T-cell (primary cell): ENCODE measurements at regions not wholly inside any gene's neighbourhood (a gene's known extent, or its start where the extent isn't known, plus 50 kb on each side); places are given as distances from the start of the nearest gene placed in this dataset.

ENCODE experiments used
- ATAC-seq, 4 experiments: fragments of 200-7000 bp in 3 of 4; fragments of 150-1000 bp in 1 of 4; cut with Tn5 transposase; replicated peaks in 1 of 4; 1 replicate in 3 of 4; 2 replicates in 1 of 4; pipeline ENCODE4 v1.10.0; 2021; ENCODE audit warnings: moderate library complexity in 3 of 4, mild to moderate bottlenecking in 2 of 4, moderate number of reproducible peaks in 1 of 4
- CTCF ChIA-PET, 2 donors: fragments of 300-600 bp; sonication (Branson Sonifier 250); formaldehyde crosslinking; loops; one replicate each; lab custom pipeline; 2022; ENCODE audit warnings: antibody characterized with exemption in 2 of 2; lab: Charles Lee
- POLR2A ChIA-PET, 2 donors: fragments of 300-600 bp; sonication (Branson Sonifier 250); formaldehyde crosslinking; loops; one replicate each; lab custom pipeline; 2022; ENCODE audit warnings: antibody characterized with exemption in 2 of 2; lab: Charles Lee
- DNase-seq, 35 experiments: peaks; one replicate each; pipeline versions ENCODE4 v3.0.0 to v3.0.0-alpha.2; 2013 to 2023
- H3K27ac ChIP-seq: one replicate; pipeline ENCODE4 v1.5.1; 2013; ENCODE audit warnings: low read length
- H3K27me3 ChIP-seq, 2 experiments: replicated peaks in 1 of 2; 1 replicate in 1 of 2; 2 replicates in 1 of 2; pipeline versions ENCODE4 v1.6.1 to v1.7.0; 2013; ENCODE audit warnings: low read length in 1 of 2, mixed read lengths in 1 of 2; ENCODE audit not compliant: control insufficient read depth in 2 of 2, insufficient read depth in 2 of 2; ENCODE audit errors: extremely low read depth in 1 of 2
- H3K36me3 ChIP-seq, 2 donors: 1 replicate in 1 of 2; 2 replicates in 1 of 2; pipeline versions ENCODE4 v1.6.1 to v1.7.0; 2013; ENCODE audit warnings: low read length in 1 of 2; ENCODE audit not compliant: control insufficient read depth in 2 of 2, insufficient read depth in 1 of 2; ENCODE audit errors: extremely low read depth in 1 of 2
- H3K4me1 ChIP-seq, 2 experiments: 1 replicate in 1 of 2; 2 replicates in 1 of 2; pipeline versions ENCODE4 v1.6.1 to v1.7.0; 2013; ENCODE audit warnings: low read length in 2 of 2, mixed read lengths in 1 of 2; ENCODE audit not compliant: insufficient read depth in 2 of 2, control insufficient read depth in 1 of 2; ENCODE audit errors: extremely low read depth in 1 of 2
- H3K4me3 ChIP-seq, 2 donors: 1 replicate in 1 of 2; 2 replicates in 1 of 2; pipeline versions ENCODE4 v1.5.1 to v1.7.0; 2013; ENCODE audit warnings: mild to moderate bottlenecking in 2 of 2, low read length in 1 of 2, moderate library complexity in 1 of 2; ENCODE audit not compliant: control insufficient read depth in 1 of 2; ENCODE audit errors: extremely low read depth in 1 of 2
- H3K9me3 ChIP-seq: 2 replicates; pipeline ENCODE4 v1.7.0; 2013
- H3K27ac Mint-ChIP-seq, 2 donors: one replicate each; pipeline ENCODE4 v1.8.0; 2020 to 2021; ENCODE audit warnings: mild to moderate bottlenecking in 2 of 2, mixed read lengths in 2 of 2
- H3K27me3 Mint-ChIP-seq, 2 donors: one replicate each; pipeline ENCODE4 v1.8.0; 2021 to 2022; ENCODE audit warnings: mixed read lengths in 2 of 2
- H3K36me3 Mint-ChIP-seq: one replicate; pipeline ENCODE4 v1.8.0; 2021; ENCODE audit warnings: mixed read lengths
- H3K4me1 Mint-ChIP-seq, 3 donors: one replicate each; pipeline ENCODE4 v1.8.0; 2020 to 2022; ENCODE audit warnings: mixed read lengths in 3 of 3, mild to moderate bottlenecking in 1 of 3
- H3K4me3 Mint-ChIP-seq, 3 donors: one replicate each; pipeline ENCODE4 v1.8.0; 2020 to 2022; ENCODE audit warnings: mild to moderate bottlenecking in 3 of 3, mixed read lengths in 3 of 3, moderate library complexity in 3 of 3
- H3K9me3 Mint-ChIP-seq, 3 donors: one replicate each; pipeline ENCODE4 v1.8.0; 2020 to 2022; ENCODE audit warnings: mixed read lengths in 3 of 3
- WGBS: methylation state at CpG from one replicate; pipeline ENCODE4 v1.1.5; 2013; ENCODE audit warnings: missing lambda C conversion rate; ENCODE audit not compliant: insufficient coverage; 5-methylcytosine and 5-hydroxymethylcytosine counted together

DNA sequence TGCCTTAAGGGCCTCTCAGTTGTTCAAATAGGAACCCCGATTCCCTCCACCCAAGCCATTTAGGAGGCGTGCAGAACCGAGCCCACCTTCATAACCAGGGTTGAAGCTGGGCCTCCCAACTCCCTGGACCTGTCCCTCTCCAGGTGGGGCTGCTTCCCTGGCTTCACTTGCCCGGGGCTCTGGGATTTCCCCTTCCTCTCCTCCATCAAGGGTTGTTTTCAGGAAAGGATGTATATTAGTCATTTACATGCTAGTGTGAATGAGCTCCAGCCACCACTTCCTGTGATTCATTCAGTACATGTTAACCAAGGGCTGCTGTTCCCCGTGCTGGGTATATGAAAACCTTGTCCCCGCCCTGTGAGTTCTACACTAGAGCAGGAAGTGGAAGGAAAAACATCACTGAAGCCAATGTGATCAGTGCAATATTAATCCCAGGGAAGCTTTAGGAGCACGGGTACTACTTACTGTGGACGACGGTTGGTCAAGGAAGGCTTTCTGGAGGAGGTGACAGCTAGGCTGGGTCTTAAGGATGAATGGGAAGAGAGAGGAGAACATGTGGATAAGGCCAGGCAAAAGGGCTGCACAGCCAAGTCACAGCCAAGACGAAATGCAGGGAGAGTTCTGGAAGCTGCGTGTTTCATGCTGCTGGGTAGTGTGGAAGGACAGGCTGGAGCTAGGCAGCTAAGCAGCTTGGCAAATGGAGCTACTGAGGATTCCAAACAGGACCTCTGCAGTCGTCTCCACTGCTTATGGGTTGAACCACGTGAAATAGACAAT, 150.1 kb upstream of the SHH start:
- Histone ChIP-seq H3K4me3 (no peak overlapping the region), H3K27ac (no peak overlapping the region), H3K36me3 (no peaks in the 10 kb centered on the region), H3K27me3 (peaks cover 0 to 21% of the 10 kb centered on the region in 2 experiments), H3K4me1 (peaks cover 0 to 11% of the 10 kb centered on the region in 2 experiments), H3K9me3 (no peaks in the 10 kb centered on the region)
- no peaks in the 10 kb centered on the region for H3K36me3 Mint-ChIP-seq
- POLR2A ChIA-PET: no interaction called here
- CTCF ChIA-PET: no interaction called here
- no peak for DNase-seq
- H3K27me3 Mint-ChIP-seq: peaks cover 5 to 12% of the 10 kb centered on the region in 2 donors
- peaks cover 4 to 11% (median 5%) of the 10 kb centered on the region in 3 donors for H3K4me1 Mint-ChIP-seq
- peak in 3 of 4 experiments; percentile 32 to 56 (median 49) for ATAC-seq
- no peak overlapping the region for H3K4me3 Mint-ChIP-seq
- no peak overlapping the region for H3K27ac Mint-ChIP-seq
- no peaks in the 10 kb centered on the region for H3K9me3 Mint-ChIP-seq
- WGBS: 49% methylated on average over 12 of the region's 13 CpGs

DNA sequence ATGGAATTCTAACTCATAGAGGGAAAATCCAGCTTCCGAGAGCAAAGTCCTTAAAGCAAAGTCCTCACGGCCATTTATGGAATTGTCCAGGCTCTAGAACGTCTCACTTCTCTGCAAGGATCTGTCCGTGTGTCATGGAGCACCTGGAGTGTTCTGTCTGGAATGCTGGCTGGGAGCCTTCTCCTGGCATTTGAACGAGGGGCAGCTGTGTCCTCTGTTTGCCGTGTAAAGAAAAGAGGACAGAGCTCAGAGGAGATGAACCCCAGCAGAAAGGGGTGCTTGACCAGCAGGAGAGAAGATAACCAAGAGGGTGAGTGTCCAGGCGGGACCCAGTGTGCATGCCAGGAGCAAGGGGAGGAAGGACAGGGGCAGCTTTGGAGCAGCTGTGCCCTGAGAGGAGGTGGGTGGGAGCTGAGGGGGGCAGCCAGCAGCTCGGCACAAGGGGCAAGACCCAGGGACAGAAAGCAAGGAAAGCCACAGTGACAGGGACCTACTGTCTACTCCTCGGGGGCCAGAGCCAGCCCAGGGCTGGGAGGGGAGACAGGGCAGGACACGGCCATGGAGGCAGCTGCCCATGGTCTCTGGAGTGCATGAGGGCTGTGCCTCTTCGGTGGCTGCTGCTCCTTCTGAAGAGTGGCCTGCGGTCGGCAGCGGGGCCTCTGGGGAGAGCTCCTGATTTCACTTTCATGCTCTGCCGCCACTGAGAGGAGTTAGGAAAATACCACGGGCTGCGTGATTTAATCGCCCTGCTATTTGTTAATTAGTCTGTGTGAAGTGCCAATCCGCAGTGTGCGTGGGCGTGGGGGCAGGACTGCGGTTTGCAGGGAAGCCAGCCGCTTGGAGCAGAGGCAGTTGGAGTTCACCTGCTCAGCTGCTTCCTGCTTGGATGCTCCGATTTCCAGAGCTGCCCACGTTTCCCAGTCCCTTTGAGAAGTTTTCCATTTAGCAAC, 149.3 kb upstream of the SHH start:
- no peaks in the 10 kb centered on the region for H3K36me3 ChIP-seq
- 69% methylated on average over 25 of the region's 25 CpGs for WGBS
- H3K4me1 Mint-ChIP-seq: peaks cover 4 to 11% (median 5%) of the 10 kb centered on the region in 3 donors
- ATAC-seq (no peak), DNase-seq (no peak)
- H3K27ac Mint-ChIP-seq: no peak overlapping the region
- no peak overlapping the region for H3K27ac ChIP-seq
- POLR2A ChIA-PET: interaction anchor here in 1 of 2 donors (0.6 kb wide), 1 partner anchor 14 kb away, joined by 6 read pairs; no protein-coding TSS in a partner anchor
- no peaks in the 10 kb centered on the region for H3K9me3 ChIP-seq
- peaks cover 0 to 11% of the 10 kb centered on the region in 2 experiments for H3K4me1 ChIP-seq
- no peak overlapping the region for H3K4me3 ChIP-seq
- H3K9me3 Mint-ChIP-seq: no peaks in the 10 kb centered on the region
- CTCF ChIA-PET: no interaction called here
- H3K27me3 ChIP-seq: peaks cover 0 to 24% of the 10 kb centered on the region in 2 experiments
- H3K4me3 Mint-ChIP-seq: peak overlapping the region in 1 of 3 donors; percentile 22
- H3K36me3 Mint-ChIP-seq: no peaks in the 10 kb centered on the region
- peaks cover 5 to 12% of the 10 kb centered on the region in 2 donors for H3K27me3 Mint-ChIP-seq

DNA sequence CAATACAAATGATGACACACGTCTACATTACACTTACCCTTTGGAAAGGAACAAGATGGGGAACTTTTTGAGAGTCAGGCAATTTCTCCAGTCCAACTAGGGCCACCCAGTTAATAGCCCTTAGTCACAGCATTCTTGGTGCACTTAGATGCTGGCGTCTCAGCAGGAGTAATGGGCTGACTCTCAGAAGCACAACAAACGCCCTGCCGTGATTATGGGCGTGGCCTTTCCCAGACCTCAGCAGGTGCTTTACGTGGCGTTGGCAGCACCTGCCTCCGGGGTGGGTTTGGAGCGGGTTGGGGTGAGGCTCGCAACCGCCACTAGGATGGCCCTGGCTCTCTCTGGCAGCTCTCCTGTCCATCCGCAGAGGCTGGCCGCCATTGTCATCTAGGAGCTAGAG, 147.6 kb upstream of the SHH start:
- ChIA-PET POLR2A (no interaction called here), CTCF (no interaction called here)
- Mint-ChIP-seq H3K4me3 (no peak overlapping the region), H3K9me3 (no peaks in the 10 kb centered on the region), H3K4me1 (peaks cover 4 to 11% (median 5%) of the 10 kb centered on the region in 3 donors), H3K36me3 (no peaks in the 10 kb centered on the region), H3K27me3 (peaks cover 5 to 12% of the 10 kb centered on the region in 2 donors), H3K27ac (no peak overlapping the region)
- H3K9me3 ChIP-seq: no peaks in the 10 kb centered on the region
- peaks cover 0 to 11% of the 10 kb centered on the region in 2 experiments for H3K4me1 ChIP-seq
- no peaks in the 10 kb centered on the region for H3K36me3 ChIP-seq
- H3K27me3 ChIP-seq: peaks cover 0 to 24% of the 10 kb centered on the region in 2 experiments
- DNase-seq (no peak), ATAC-seq (no peak)
- no peak overlapping the region for H3K27ac ChIP-seq
- WGBS: 78% methylated on average over 9 of the region's 13 CpGs
- no peak overlapping the region for H3K4me3 ChIP-seq

DNA sequence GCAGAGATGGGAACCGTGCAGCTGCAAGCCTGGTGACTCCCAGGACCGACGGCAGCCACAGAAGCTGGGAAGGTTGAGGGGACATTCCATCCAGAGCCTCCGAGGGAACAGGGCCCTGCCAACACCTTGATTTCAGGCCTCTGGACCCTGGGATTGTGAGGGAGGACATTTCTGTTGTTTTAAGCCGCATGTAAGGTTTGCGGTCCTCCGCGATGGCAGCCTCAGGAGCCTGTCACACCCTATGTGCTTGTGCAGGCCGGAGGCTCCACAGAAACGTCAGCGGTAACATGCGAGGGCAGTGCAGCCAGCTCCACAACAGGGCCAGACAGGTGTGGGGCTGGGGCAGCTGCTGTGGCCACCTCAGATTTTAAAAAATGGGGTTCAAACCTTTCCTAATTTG, 144.7 kb upstream of the SHH start:
- POLR2A ChIA-PET: no interaction called here
- H3K4me1 ChIP-seq: peaks cover 0 to 6% of the 10 kb centered on the region in 2 experiments
- CTCF ChIA-PET: no interaction called here
- H3K27ac ChIP-seq: no peak overlapping the region
- Mint-ChIP-seq H3K27ac (no peak overlapping the region), H3K4me1 (peaks cover 0 to 5% (median 2%) of the 10 kb centered on the region in 3 donors), H3K9me3 (no peaks in the 10 kb centered on the region), H3K27me3 (peaks cover 5 to 7% of the 10 kb centered on the region in 2 donors), H3K36me3 (no peaks in the 10 kb centered on the region), H3K4me3 (no peak overlapping the region)
- DNase-seq: no peak
- no peak overlapping the region for H3K4me3 ChIP-seq
- peaks cover 0 to 19% of the 10 kb centered on the region in 2 experiments for H3K27me3 ChIP-seq
- no peaks in the 10 kb centered on the region for H3K36me3 ChIP-seq
- no peak for ATAC-seq
- H3K9me3 ChIP-seq: no peaks in the 10 kb centered on the region
- WGBS: 96% methylated on average over 9 of the region's 12 CpGs

DNA sequence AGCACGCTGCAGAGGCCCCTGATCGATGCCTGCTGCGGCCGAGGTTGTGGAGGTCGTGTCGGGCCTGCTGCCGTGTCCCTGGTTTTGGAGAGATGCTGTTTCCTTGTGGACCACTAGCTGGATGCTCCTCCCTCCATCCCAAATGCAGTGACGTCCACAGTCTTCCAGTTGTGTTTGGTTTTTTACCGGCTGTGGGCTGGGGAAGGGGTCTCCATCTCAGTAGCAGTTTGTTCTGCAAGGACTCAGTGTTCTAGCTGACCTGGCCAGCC, 143.0 kb upstream of the SHH start:
- H3K9me3 Mint-ChIP-seq: no peaks in the 10 kb centered on the region
- Histone ChIP-seq H3K27ac (no peak overlapping the region), H3K27me3 (peaks cover 0 to 22% of the 10 kb centered on the region in 2 experiments), H3K9me3 (no peaks in the 10 kb centered on the region), H3K4me3 (no peak overlapping the region), H3K4me1 (no peaks in the 10 kb centered on the region), H3K36me3 (no peaks in the 10 kb centered on the region)
- WGBS: 100% methylated on average over 2 of the region's 9 CpGs
- no peaks in the 10 kb centered on the region for H3K36me3 Mint-ChIP-seq
- peaks cover 0 to 3% of the 10 kb centered on the region in 2 donors for H3K27me3 Mint-ChIP-seq
- DNase-seq (no peak), ATAC-seq (no peak)
- H3K27ac Mint-ChIP-seq: no peak overlapping the region
- no peaks in the 10 kb centered on the region for H3K4me1 Mint-ChIP-seq
- ChIA-PET CTCF (no interaction called here), POLR2A (no interaction called here)
- H3K4me3 Mint-ChIP-seq: no peak overlapping the region

DNA sequence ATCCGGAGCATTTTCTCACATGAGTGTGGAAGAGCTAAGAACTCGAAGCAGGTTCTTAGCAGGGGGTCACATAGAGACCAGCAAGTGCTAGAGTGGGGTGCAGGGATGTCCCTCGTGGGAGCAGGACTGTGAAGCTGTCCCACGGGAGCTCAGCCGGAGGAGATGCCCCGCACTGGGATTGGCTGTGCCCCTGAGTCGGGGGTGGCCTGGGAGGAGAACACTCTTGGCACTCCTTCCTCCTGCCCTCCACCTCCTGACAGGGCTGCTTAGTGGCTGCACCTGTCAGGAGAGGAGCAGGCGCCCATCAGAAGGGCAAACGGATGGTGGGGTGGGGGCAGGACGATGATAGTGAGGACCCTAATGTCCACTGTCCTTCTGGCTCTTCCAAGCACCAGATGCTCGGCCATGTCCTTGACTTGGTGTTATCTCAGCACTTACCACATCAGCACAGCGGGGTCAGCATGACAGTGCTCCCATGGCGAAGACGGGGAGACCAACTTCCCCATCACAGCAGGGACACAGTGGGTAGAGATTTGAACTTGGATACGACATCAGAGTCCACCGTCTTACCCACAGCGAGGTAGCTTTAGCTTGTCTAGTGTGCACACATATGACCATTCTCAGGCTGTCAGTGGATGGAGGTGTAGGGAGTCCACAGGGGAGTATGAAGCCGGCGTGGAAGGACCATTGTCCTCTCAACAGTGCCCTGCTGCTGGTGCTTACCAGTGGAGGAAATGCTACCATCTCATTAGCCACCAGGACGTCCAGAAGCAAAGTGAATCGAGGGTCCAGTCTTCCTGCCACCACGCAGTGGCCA, 142.5 kb upstream of the SHH start:
- Histone ChIP-seq H3K27ac (no peak overlapping the region), H3K36me3 (no peaks in the 10 kb centered on the region), H3K27me3 (peaks cover 0 to 19% of the 10 kb centered on the region in 2 experiments), H3K4me1 (no peaks in the 10 kb centered on the region), H3K9me3 (no peaks in the 10 kb centered on the region), H3K4me3 (no peak overlapping the region)
- WGBS: 73% methylated on average over 8 of the region's 22 CpGs
- H3K27me3 Mint-ChIP-seq: no peaks in the 10 kb centered on the region
- POLR2A ChIA-PET: no interaction called here
- H3K36me3 Mint-ChIP-seq: no peaks in the 10 kb centered on the region
- no peaks in the 10 kb centered on the region for H3K9me3 Mint-ChIP-seq
- no peak overlapping the region for H3K4me3 Mint-ChIP-seq
- H3K27ac Mint-ChIP-seq: no peak overlapping the region
- DNase-seq (no peak), ATAC-seq (no peak)
- no peaks in the 10 kb centered on the region for H3K4me1 Mint-ChIP-seq
- CTCF ChIA-PET: no interaction called here
